ENCODE measurements at regions not wholly inside any gene's neighbourhood (a gene's known extent, or its start where the extent isn't known, plus 50 kb on each side); places are given as distances from the start of the nearest gene placed in this dataset.

- DNase-seq = no peak
These were observed 211.6 kb downstream of the ALDH8A1 start for GRCh38 chr6:134738211-134738885.

DNA sequence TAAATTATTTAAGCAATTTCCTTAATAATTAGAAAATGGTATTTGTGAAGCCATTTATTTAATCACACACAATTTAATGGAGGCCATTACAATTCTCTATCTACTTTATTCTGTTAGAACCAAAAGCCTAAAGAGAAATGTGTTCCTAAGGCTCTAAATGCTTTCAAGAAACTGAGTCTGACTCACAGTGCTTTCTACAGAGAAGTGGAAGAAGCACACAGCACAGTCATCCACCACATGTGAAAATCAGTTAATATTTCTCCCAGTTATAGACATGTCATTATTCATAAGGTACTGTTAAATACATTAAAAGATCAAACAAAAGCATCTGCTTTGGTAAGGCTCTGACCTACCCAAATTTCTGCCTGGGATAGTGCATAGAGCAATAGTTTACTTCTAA is 214.4 kb downstream of the ALDH8A1 start:
- DNase-seq = no peak

DNA sequence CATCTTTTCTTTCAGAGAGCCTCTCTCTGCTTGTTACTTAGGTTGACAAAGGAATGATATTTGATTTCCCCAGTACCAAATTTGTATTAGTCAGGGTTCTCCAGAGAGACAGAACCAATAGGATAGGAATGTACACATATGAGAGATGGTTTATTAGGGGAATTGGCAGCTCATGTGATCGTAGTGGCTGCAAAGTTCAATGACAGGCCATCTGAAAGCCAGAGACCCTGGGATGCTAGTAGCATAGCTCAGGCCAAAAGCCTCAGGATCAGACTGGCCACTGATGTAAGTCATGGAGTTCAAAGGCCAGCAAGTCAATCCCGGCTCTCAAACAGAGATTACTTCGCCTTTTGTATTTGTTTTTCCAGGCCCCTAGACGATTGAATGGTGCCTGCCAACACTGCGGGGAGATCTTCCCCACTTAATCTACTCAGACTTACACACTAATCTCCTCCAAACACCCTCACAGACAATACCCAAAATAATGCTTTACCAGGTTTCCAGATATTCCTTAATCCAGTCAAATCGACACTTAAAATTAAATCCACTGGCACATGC is 215.5 kb downstream of the ALDH8A1 start:
- DNase-seq = no peak

DNA sequence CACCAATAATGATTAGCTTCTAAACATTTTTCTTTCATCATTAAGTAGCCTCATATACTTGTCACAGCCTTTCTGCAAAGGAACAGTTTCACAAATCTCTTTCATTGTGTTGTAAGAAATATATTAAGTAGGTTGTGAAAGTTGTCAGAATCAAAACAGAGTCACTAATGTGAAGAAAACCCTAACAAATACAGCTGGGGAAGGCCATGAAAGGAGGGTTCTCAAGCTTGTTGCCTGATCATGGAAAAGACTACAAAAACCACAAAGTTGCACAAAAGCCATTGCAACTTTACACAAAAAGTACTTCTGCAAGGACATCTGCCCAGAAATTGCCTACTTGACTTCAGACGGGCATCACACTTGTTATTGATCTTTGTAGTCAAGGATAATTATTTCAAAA is 216.1 kb downstream of the ALDH8A1 start:
- no peak for DNase-seq

DNA sequence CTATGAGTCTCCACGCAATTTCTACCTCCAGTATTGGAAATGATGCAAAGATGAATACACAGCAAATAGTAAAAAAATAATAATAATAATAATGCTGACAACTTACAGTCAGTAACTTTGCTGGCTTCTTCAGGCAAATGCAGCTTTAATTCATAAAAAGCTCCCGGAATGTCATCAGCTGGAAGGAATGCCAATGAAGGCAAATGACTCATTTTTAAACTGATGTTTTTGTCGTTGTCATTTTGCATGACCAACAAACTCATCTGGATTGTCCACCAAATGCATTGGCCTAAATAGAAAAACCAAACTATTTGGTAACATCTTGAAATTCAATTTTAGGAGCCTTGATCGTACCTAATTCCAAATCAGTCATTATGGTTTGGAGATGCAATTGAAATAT is 217.1 kb downstream of the ALDH8A1 start:
- no peak for DNase-seq

- DNase-seq = no peak
These were observed 218.3 kb downstream of the ALDH8A1 start for GRCh38 chr6:134731615-134732014.

DNA sequence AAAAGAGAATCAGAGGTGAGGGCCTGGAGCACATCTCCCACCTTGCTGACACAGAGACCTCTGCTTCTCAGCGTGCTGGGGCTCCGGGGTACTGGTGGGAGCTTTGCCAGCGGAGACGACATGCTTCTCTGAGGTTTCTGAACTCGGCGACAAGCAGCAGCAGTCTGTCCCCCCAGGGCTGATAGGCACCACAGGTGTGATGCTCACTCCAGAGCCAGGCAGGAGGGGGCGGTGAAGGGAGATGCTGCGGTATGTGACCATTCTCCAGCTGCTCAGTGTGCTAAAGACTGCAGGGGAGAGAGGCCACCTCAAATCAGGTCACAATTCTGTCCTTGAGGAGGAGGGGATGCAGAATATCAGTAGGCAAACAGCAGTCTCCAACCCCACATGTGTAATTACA is 219.9 kb downstream of the ALDH8A1 start:
- DNase-seq = no peak

- peak; percentile 28 for DNase-seq
These were observed 220.3 kb downstream of the ALDH8A1 start for GRCh38 chr6:134729561-134729960.

DNA sequence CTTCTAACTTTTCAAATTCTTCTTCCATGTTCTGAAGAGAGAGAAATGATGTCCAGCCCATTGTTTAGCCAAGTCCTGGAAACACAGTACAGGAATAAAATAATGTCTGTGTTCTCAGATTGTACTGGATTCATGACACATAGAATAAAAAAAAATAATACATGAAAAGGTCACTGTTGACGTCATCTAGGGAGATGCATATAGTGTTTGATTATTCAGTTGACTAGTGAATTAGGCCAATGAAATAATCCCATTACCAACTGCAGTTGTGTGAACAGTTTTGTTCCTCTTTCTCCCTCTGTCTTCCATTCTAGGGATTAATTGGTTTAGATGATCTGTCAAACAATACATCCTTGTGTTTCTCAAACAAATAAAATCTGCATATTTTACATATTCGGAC is 222.8 kb downstream of the ALDH8A1 start:
- no peak for DNase-seq

- DNase-seq = no peak
These were observed 224.3 kb downstream of the ALDH8A1 start for GRCh38 chr6:134725590-134725989.

- no peak for DNase-seq
These were observed 225.0 kb downstream of the ALDH8A1 start for GRCh38 chr6:134724771-134725340.

GRCh38 chr6:134723081-134723871 is 226.6 kb downstream of the ALDH8A1 start:
- peak; percentile 90 for DNase-seq

DNA sequence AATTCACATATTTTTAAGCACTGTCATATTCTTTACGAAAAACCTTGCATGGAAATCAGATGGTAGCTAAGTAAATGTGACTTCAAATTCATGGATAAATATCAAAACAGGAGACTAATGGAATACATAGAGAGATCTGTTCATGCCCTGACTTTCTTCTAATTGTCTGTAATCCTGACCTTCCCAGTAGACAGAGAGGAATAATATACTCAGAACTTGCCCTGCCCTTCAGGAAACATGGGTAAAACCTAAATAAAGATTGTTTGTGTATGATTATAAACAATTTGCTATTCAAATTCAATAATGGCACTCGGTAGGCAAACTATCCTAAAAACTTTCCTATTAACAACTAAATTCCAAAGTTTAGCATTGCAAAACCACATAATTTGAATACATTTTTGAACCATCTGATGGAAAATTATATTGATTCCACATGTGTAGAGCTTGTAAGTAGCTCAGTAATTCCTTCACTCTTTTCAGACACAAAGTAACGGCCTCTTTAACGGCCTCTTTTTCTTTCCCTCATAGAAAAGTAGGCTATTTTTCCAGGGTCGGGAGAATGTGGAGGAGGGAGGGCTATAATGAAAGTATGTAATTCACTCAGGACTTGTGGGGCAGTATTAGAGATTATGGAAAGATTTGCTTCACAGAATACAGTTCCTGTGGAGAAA is 227.6 kb downstream of the ALDH8A1 start:
- no peak for DNase-seq

DNA sequence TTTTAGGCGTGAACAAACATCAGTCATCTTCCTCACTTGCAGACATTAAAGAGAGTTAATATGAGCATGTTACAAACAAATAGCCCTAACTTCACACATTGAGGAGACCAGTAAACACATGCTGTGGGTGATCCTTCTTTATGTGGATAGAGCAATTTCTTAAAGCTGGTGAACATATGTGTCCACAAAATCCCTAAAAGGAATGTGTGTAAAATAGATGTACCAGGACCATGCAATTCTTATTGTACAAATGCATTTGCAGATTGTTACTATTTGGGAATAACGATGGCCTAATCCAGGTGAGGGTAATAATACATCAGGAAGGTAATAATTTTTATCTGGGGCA is 228.9 kb downstream of the ALDH8A1 start:
- no peak for DNase-seq

- DNase-seq = no peak
These were observed 229.4 kb downstream of the ALDH8A1 start for GRCh38 chr6:134720353-134721059.

DNA sequence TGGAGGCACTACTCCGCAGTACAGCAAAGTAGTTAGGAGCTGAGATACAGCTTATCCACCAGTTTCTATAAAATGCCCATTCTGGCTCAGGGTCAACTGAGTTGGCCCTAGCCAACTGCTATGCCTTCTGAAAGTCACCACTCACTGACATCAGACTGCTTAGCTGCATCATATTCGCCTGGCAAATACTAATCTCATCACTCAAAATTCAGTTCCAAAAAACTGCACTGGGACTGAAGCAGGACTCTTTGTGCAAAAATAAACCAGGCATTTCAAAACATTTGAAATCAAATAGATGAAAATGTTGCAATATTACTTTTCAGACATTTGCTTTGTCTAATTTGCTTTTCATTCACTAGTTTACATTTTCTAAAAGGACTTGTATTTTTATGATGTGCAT is 230.0 kb downstream of the ALDH8A1 start:
- no peak for DNase-seq

DNA sequence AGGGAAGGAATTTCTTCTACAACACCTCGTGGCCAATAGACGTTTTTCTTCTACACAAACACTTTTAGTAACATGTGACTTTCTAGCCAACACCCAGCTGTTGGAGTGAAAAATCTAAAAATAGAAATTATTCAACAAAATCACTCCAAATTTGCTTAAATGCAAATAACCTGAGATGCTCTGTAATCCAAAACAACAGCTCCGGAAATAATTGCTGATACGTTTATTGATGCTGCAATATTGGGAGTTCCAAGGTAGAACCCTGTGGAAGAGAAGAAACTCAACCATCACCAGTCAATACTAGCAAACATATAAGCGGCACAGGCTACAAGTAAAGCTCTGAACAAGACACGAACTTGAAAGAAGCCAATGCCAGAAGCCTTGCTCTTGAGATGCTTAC is 230.6 kb downstream of the ALDH8A1 start:
- DNase-seq = no peak

GRCh38 chr6:134714679-134715078 is 235.2 kb downstream of the ALDH8A1 start:
- peak; percentile 95 for DNase-seq

DNA sequence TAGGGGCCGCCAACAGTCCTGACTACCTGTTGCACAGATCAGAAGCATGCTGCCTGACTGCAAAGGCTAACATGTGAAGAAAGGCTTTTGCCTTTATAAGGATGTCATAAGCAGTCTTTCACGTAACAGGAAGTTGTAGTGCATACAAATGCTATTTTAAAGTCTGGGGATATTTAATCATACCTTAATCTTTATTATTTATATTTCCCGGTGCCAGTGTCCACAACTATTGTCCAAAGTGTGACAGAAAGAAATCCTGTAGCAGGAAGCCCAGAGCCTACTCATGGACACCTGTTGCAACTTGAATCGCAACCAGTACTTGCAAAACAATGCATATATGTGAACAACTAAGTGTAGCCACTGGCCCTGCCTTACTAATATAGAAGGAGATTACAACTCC is 235.8 kb downstream of the ALDH8A1 start:
- DNase-seq = no peak

GRCh38 chr6:134712311-134712710 is 237.6 kb downstream of the ALDH8A1 start:
- DNase-seq = no peak

GRCh38 chr6:134708079-134708478 is 241.8 kb downstream of the ALDH8A1 start:
- no peak for DNase-seq

DNA sequence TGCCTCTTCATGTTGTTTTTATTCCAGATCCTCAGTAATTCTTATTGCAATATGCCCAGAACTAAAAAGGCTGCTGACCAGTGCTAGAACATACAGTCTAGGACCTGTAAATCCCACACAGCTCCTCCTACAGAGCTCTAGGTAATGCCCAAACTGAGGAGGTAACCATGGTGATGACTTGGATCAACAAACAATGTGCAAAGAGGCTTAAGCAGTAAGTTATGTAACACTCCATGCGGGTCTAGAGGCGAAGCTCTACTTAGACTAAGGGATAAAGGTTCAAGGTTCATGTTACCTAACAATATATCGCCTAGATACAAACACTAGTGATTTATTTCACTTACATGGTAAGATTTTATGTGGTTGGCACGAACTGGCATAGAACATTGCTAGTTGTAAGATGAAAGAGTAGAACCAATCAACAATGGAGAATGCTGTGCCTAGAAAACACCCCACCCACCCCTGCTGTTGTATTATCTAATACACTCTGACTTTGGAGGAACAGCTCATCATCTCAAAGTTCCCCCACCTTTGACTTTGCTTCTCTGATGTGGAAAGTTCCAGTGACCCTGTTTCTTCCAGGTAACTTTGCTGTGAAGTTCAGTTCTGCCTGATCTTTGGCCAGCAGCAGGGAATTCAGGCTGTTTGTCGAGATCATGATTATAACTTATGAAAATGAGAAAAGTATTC is 242.4 kb downstream of the ALDH8A1 start:
- DNase-seq = peak; percentile 47
